ENCODE measurements at regions not wholly inside any gene's neighbourhood (a gene's known extent, or its start where the extent isn't known, plus 50 kb on each side); places are given as distances from the start of the nearest gene placed in this dataset.

- TF ChIP-seq, protein P1, sequence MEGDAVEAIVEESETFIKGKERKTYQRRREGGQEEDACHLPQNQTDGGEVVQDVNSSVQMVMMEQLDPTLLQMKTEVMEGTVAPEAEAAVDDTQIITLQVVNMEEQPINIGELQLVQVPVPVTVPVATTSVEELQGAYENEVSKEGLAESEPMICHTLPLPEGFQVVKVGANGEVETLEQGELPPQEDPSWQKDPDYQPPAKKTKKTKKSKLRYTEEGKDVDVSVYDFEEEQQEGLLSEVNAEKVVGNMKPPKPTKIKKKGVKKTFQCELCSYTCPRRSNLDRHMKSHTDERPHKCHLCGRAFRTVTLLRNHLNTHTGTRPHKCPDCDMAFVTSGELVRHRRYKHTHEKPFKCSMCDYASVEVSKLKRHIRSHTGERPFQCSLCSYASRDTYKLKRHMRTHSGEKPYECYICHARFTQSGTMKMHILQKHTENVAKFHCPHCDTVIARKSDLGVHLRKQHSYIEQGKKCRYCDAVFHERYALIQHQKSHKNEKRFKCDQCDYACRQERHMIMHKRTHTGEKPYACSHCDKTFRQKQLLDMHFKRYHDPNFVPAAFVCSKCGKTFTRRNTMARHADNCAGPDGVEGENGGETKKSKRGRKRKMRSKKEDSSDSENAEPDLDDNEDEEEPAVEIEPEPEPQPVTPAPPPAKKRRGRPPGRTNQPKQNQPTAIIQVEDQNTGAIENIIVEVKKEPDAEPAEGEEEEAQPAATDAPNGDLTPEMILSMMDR (conservative IDR thresholded peaks at IDR 0.05; ENCODE audit: low read depth, low read length) = no peak
- TF ChIP-seq EZH2 (IDR thresholded peaks at IDR 0.05; ENCODE audit: low read length, unreplicated experiment) = no peak
- no peak for TF ChIP-seq EZH2phosphoT487 (IDR thresholded peaks at IDR 0.05; ENCODE audit: borderline replicate concordance, low read length)
Observed at GRCh38 chr22:49571326-49571725, 256.3 kb downstream of the BRD1 start.

Data from PC-3 (cell line).